ENCODE measurements at regions not wholly inside any gene's neighbourhood (a gene's known extent, or its start where the extent isn't known, plus 50 kb on each side); places are given as distances from the start of the nearest gene placed in this dataset.

- Histone ChIP-seq H4K20me1 (ENCODE audit: insufficient read depth, low read length) (no peaks in the 10 kb centered on the region), H3K27ac (ENCODE audit: low read depth in 1 of 2, low read length in 2 of 2) (no peak overlapping the region), H3K9ac (ENCODE audit: insufficient read depth, low read length, poor library complexity, severe bottlenecking) (no peak overlapping the region), H3K4me3 (replicated peaks in 1 of 3; ENCODE audit: low read depth in 2 of 3, low read length in 3 of 3) (no peak overlapping the region), H2AFZ (ENCODE audit: insufficient read depth, low read depth, low read length, poor library complexity, severe bottlenecking) (no peak overlapping the region), H3K4me2 (replicated peaks; ENCODE audit: extremely low read depth, low read length, poor library complexity, severe bottlenecking) (no peak overlapping the region), H3K79me2 (ENCODE audit: insufficient read depth, low read length) (no peaks in the 10 kb centered on the region), H3K27me3 (ENCODE audit: control insufficient read depth in 2 of 2, insufficient read depth in 2 of 2, low read length in 2 of 2) (no peaks in the 10 kb centered on the region), H3K9me3 (replicated peaks in 1 of 2; ENCODE audit: control insufficient read depth in 1 of 2, insufficient read depth in 1 of 2, low read length in 2 of 2) (no peaks in the 10 kb centered on the region), H3K36me3 (replicated peaks in 1 of 2; ENCODE audit: control insufficient read depth in 1 of 2, insufficient read depth in 2 of 2, low read length in 2 of 2) (no peaks in the 10 kb centered on the region), H3K4me1 (ENCODE audit: control insufficient read depth in 1 of 2, insufficient read depth in 2 of 2, low read length in 2 of 2) (no peaks in the 10 kb centered on the region)
- H3K36me3 Mint-ChIP-seq = no peaks in the 10 kb centered on the region
- no peaks in the 10 kb centered on the region for H3K4me1 Mint-ChIP-seq
- intact Hi-C loops (cut with micrococcal nuclease) = no loop called here
- H3K4me3 Mint-ChIP-seq = no peak overlapping the region
- TF ChIP-seq CTCF (IDR thresholded peaks at IDR 0.05) = no peak
- WGBS (ENCODE audit: insufficient coverage) = no CpG with 5 or more reads among the region's 3 CpGs
- H3K27me3 Mint-ChIP-seq (ENCODE audit: low read depth in 3 of 3) = no peaks in the 10 kb centered on the region
- DNase-seq = no peak
- H3K9me3 Mint-ChIP-seq = no peaks in the 10 kb centered on the region
- H3K27ac Mint-ChIP-seq = no peak overlapping the region
These were observed 63.7 kb upstream of the OBI1 start for GRCh38 chr13:78722700-78723099.

- no peak for DNase-seq
- Histone ChIP-seq H2AFZ (ENCODE audit: insufficient read depth, low read depth, low read length, poor library complexity, severe bottlenecking) (no peak overlapping the region), H3K9me3 (replicated peaks in 1 of 2; ENCODE audit: control insufficient read depth in 1 of 2, insufficient read depth in 1 of 2, low read length in 2 of 2) (no peaks in the 10 kb centered on the region), H3K27ac (ENCODE audit: low read depth in 1 of 2, low read length in 2 of 2) (no peak overlapping the region), H3K4me3 (replicated peaks in 1 of 3; ENCODE audit: low read depth in 2 of 3, low read length in 3 of 3) (no peak overlapping the region), H3K79me2 (ENCODE audit: insufficient read depth, low read length) (no peaks in the 10 kb centered on the region), H3K9ac (ENCODE audit: insufficient read depth, low read length, poor library complexity, severe bottlenecking) (no peak overlapping the region), H3K36me3 (replicated peaks in 1 of 2; ENCODE audit: control insufficient read depth in 1 of 2, insufficient read depth in 2 of 2, low read length in 2 of 2) (no peaks in the 10 kb centered on the region), H3K27me3 (ENCODE audit: control insufficient read depth in 2 of 2, insufficient read depth in 2 of 2, low read length in 2 of 2) (no peaks in the 10 kb centered on the region), H3K4me1 (ENCODE audit: control insufficient read depth in 1 of 2, insufficient read depth in 2 of 2, low read length in 2 of 2) (no peaks in the 10 kb centered on the region), H4K20me1 (ENCODE audit: insufficient read depth, low read length) (no peaks in the 10 kb centered on the region), H3K4me2 (replicated peaks; ENCODE audit: extremely low read depth, low read length, poor library complexity, severe bottlenecking) (no peak overlapping the region)
- H3K27ac Mint-ChIP-seq = no peak overlapping the region
- WGBS (ENCODE audit: insufficient coverage) = no CpG with 5 or more reads among the region's 2 CpGs
- no peaks in the 10 kb centered on the region for H3K27me3 Mint-ChIP-seq (ENCODE audit: low read depth in 3 of 3)
- H3K4me1 Mint-ChIP-seq = no peaks in the 10 kb centered on the region
- intact Hi-C loops (cut with micrococcal nuclease) = no loop called here
- no peaks in the 10 kb centered on the region for H3K36me3 Mint-ChIP-seq
- H3K9me3 Mint-ChIP-seq = peaks cover 0 to 2% (median 0%) of the 10 kb centered on the region in 7 donors
- TF ChIP-seq CTCF (IDR thresholded peaks at IDR 0.05) = no peak
- H3K4me3 Mint-ChIP-seq = no peak overlapping the region
These were observed 60.4 kb upstream of the OBI1 start for GRCh38 chr13:78719367-78719766.

Measured in CD14-positive monocyte (primary cell).